ENCODE measurements at regions not wholly inside any gene's neighbourhood (a gene's known extent, or its start where the extent isn't known, plus 50 kb on each side); places are given as distances from the start of the nearest gene placed in this dataset.

- TF ChIP-seq CTCF (IDR thresholded peaks at IDR 0.05) (no peak), POLR2A (IDR thresholded peaks at IDR 0.05) (no peak)
Observed at GRCh38 chr2:7846607-7847006, 835.2 kb upstream of the ID2 start.
